AG10803 (cell line): ENCODE measurements at regions not wholly inside any gene's neighbourhood (a gene's known extent, or its start where the extent isn't known, plus 50 kb on each side); places are given as distances from the start of the nearest gene placed in this dataset.

Source experiments
- DNase-seq: peaks from one replicate; pipeline ENCODE4 v3.0.0; 2010; ENCODE audit warnings: low read depth
- H3K4me3 ChIP-seq: 2 replicates; pipeline ENCODE4 v1.5.1; 2011; ENCODE audit warnings: mild to moderate bottlenecking, low read length, control low read depth
- TF ChIP-seq, protein P1 (sequence below): conservative IDR thresholded peaks from 2 replicates; pipeline ENCODE4 v1.5.1; 2011; ENCODE audit warnings: mild to moderate bottlenecking, low read length, control low read depth, inconsistent platforms

DNA sequence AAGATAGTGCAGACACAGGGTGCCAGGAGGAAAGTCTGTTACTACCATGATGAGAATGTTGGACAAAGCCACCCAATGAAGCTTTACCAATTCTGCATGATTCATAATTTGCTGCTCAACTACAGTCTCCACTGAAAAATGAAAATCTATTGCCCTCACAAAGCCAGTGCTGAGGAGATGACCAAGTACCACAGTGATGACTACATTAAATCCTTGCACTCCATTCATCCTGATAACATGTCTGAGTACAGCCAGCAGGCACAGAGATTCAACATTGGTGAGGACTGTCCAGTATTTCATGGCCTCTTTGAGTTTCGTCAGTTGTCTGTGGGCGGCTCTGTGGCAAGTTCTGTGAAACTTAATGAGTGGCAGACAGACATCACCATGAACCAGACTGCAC is 144.0 kb downstream of the PLCE1 start:
- H3K4me3 ChIP-seq, result no peak overlapping the region
- peak; percentile 36 for DNase-seq
- TF ChIP-seq, protein P1, sequence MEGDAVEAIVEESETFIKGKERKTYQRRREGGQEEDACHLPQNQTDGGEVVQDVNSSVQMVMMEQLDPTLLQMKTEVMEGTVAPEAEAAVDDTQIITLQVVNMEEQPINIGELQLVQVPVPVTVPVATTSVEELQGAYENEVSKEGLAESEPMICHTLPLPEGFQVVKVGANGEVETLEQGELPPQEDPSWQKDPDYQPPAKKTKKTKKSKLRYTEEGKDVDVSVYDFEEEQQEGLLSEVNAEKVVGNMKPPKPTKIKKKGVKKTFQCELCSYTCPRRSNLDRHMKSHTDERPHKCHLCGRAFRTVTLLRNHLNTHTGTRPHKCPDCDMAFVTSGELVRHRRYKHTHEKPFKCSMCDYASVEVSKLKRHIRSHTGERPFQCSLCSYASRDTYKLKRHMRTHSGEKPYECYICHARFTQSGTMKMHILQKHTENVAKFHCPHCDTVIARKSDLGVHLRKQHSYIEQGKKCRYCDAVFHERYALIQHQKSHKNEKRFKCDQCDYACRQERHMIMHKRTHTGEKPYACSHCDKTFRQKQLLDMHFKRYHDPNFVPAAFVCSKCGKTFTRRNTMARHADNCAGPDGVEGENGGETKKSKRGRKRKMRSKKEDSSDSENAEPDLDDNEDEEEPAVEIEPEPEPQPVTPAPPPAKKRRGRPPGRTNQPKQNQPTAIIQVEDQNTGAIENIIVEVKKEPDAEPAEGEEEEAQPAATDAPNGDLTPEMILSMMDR, result no peak

DNA sequence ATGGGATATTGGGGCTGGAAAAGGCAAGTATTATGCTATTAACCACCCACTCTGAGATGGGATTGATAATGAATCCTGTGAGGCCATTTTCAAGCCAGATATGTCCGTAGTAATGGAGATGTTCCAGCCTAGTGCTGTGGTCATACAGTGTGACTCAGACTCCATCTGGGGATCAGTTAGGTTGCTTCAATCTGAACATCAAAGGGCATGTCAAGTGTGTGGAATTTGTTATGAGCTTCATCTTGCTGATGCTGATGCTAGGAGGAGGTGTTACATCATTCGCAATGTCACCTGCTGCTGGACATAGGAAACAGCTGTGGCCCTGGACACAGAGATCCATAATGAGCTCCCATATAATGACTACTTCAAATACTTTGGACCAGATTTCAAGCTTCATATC is 144.7 kb downstream of the PLCE1 start:
- TF ChIP-seq, protein P1, result no peak
- peak; percentile 69 for DNase-seq
- H3K4me3 ChIP-seq, result no peak overlapping the region

DNA sequence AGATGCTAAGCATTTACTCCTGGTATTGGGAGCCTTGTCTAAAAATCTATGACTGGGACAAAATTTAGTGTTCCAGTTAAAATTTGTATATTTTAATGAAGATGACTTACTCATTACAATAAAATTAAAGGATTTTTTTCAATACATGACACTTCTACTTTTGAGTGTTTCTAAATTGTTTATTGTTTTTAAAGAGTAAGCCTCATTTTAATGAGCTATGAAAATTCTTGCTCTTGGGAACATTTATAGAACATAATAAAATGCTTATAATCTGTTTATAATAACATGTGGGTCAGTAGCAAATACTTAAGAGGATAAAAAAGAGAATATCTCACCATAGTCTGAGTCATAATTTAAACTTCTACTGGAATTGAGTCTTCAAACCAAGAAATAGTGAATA is 149.5 kb downstream of the PLCE1 start:
- TF ChIP-seq, protein P1, result no peak
- no peak overlapping the region for H3K4me3 ChIP-seq
- DNase-seq, result no peak

DNA sequence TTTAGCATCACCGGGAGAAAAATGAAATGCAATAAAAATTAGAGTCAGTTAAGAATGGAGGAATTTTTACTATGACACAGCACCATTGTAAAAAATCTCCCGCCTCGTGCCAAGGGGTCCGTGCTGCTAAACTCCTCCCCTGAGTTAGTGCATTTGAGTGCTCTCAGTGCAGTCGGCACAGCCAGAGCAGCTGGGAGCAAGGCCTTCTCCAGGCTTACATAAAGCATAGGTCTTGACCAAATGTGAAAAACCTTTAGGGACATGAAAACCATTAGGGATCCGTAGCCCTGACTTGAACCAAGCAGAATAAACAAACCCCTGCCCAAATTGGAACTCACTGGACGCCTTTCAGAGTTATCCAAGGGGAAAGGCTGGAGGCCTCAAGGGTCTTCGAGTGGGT is 152.6 kb downstream of the PLCE1 start:
- TF ChIP-seq, protein P1, result no peak
- no peak for DNase-seq
- no peak overlapping the region for H3K4me3 ChIP-seq

DNA sequence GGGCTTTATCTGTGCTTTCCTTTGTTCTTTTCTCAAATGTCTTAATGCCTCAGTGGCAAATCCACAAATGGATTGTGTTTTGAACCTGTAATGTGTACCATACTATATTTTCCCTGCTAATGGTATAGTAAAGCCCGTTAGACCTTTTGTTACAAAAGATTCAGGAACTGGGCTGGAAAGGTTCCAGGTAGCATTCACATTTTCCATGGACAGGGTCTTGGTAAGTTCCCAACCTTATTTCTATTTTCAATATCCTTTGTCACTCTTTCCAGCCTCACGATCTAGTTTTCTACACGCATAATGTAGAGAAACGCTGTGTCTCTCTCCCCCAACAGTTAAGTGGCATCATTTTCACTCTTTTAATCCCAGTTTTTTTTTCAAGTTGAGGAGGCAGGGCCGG is 153.0 kb downstream of the PLCE1 start:
- TF ChIP-seq, protein P1, result no peak
- no peak for DNase-seq

DNA sequence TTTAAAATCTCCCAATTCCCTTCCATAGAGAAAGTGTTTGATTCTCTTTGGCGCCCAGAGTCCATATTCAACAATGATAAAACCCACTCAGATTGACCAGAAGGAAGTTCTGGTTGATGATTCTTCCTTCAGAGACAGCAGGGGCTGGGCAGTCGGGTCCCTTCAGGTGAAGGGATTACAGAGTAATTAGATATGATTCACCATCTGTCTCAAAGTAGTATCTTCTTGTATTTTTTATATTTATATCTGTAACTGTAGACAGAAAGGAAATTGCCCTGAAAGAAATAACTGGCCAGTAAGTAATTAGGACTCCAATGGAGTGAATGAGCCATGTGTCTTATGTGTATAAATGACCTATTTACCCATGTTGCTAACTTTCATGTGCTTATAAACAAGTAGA is 156.0 kb downstream of the PLCE1 start:
- TF ChIP-seq, protein P1, result no peak
- no peak for DNase-seq
- H3K4me3 ChIP-seq, result no peak overlapping the region

More for the DNA sequence above, 153.0 kb downstream of the PLCE1 start:
- no peak overlapping the region for H3K4me3 ChIP-seq

DNA sequence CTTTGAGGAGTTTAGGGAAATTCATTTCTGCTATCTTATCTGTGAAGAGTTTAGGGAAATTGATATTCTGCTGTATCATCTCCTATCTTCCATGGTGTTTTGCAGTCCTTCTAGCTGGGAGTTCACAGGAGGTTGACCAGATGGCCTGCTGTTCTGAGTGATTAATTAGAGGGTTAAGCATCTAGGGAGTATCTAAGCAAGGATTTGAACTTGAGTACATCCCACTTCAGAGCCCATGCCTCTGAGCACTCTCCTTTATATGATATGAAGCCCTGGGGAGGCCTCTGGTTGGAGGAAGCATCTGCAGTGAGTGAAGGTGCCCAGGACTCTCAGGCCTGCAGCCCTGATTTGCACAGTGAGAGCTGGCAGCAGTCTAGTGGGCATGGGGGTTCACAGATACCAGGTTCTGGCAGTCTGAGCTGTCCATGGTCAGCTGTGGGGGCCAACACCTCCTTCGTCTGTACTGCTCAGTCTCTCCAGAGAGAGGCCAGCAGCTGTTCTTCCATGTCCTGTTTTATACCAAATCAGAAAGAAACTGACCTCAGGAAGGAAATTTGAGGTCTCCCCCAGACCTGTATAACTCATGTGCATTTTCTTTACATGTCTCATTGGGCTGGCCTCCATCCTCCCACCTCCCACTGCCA is 156.9 kb downstream of the PLCE1 start:
- DNase-seq, result no peak
- no peak overlapping the region for H3K4me3 ChIP-seq
- TF ChIP-seq, protein P1, result no peak
